SK-N-SH treated with all-trans-retinoic acid at 6 μM for 48 hours (cell line): ENCODE measurements at regions not wholly inside any gene's neighbourhood (a gene's known extent, or its start where the extent isn't known, plus 50 kb on each side); places are given as distances from the start of the nearest gene placed in this dataset.

Source experiments
- BACH2 ChIP-seq: fragments of 250-450 bp; sonication (Bioruptor Pico); IDR thresholded peaks from 2 replicates; pipeline ENCODE4 v1.9.0; 2021; ENCODE audit warnings: mild to moderate bottlenecking, borderline replicate concordance
- ESRRG ChIP-seq: fragments of 250-450 bp; sonication (Bioruptor Pico); IDR thresholded peaks from 2 replicates; pipeline ENCODE4 v1.6.1; 2021; ENCODE audit warnings: mild to moderate bottlenecking
- PPARA ChIP-seq: fragments of 250-450 bp; sonication (Bioruptor Pico); IDR thresholded peaks from 2 replicates; pipeline ENCODE4 v1.5.0; 2020; ENCODE audit warnings: mild to moderate bottlenecking, borderline replicate concordance
- RARB ChIP-seq: fragments of 250-450 bp; sonication (Bioruptor Pico); IDR thresholded peaks from 2 replicates; pipeline ENCODE4 v1.8.0; 2021; ENCODE audit warnings: mild to moderate bottlenecking, moderate library complexity
- TCF4 ChIP-seq: fragments of 250-450 bp; sonication (Bioruptor Pico); IDR thresholded peaks from 2 replicates; pipeline ENCODE4 v1.8.0; 2021; ENCODE audit warnings: mild to moderate bottlenecking, moderate library complexity, borderline replicate concordance
- ZC3H10 ChIP-seq: fragments of 250-450 bp; sonication (Bioruptor Pico); IDR thresholded peaks from 2 replicates; pipeline ENCODE4 v1.5.1; 2021; ENCODE audit warnings: mild to moderate bottlenecking, moderate library complexity
- ZFP3 ChIP-seq: fragments of 250-450 bp; sonication (Bioruptor Pico); IDR thresholded peaks from 2 replicates; pipeline ENCODE4 v1.5.0; 2020; ENCODE audit warnings: mild to moderate bottlenecking, moderate library complexity
- ZFP30 ChIP-seq: fragments of 450-650 bp; formaldehyde crosslinking; IDR thresholded peaks from 2 replicates; pipeline ENCODE4 v1.5.0; 2022; ENCODE audit warnings: mild to moderate bottlenecking, moderate library complexity
- ZNF8 ChIP-seq: fragments of 450-650 bp; formaldehyde crosslinking; IDR thresholded peaks from 2 replicates; pipeline ENCODE4 v1.5.0; 2020; ENCODE audit warnings: mild to moderate bottlenecking, moderate library complexity
- TF ChIP-seq, protein P1 (sequence below): fragments of 250-450 bp; sonication (Bioruptor Pico); IDR thresholded peaks from 2 replicates; pipeline ENCODE4 v1.5.1; 2020; ENCODE audit warnings: low read depth, mild to moderate bottlenecking, moderate library complexity
- TF ChIP-seq, protein P2 (sequence below): fragments of 250-450 bp; sonication (Bioruptor Pico); IDR thresholded peaks from 2 replicates; pipeline ENCODE4 v1.8.0; 2021; ENCODE audit warnings: low read depth, mild to moderate bottlenecking, moderate library complexity, borderline replicate concordance
- TF ChIP-seq, protein P3 (sequence below): fragments of 250-450 bp; sonication (Bioruptor Pico); IDR thresholded peaks from 2 replicates; pipeline ENCODE4 v1.8.0; 2020; ENCODE audit warnings: mild to moderate bottlenecking, moderate library complexity, borderline replicate concordance

DNA sequence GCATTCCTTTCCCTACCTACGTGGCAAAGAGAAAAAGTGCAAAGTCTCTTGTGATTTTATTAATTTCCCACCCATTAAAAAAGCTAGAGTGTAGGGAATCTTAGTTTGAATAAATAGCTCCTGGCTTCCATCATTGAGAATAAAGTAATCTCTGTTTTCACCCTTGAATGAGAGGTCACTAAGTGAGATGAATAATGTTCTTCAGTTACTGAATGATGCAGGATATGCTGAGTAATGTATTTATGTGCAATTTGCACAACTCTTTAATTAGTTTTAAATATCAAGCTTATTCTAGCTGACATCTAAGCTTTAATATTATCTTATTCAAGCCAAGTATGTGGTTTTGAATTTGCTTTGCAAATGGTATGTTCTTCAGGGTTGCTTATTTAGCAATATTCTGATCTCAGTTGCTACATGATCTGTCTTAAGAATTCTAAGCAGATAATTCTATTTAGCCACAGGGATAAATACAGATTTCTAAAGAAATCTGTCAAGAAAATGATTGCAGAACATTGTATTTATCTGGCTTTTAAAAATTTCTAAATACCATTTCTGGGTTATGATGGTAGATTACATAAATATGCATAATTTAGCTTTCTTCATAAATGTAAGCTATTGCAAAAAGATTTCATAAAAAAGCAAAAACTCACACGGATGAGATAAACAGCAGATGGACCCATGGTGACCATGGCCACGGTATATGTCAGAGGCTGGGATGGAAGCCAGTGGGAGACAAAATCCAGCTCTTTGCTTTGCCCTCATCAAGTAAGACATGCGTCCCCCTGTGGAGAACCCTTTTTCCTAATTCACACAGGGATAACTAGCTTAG lies 141.0 kb downstream of the MACC1 start:
- TF ChIP-seq, protein P1, sequence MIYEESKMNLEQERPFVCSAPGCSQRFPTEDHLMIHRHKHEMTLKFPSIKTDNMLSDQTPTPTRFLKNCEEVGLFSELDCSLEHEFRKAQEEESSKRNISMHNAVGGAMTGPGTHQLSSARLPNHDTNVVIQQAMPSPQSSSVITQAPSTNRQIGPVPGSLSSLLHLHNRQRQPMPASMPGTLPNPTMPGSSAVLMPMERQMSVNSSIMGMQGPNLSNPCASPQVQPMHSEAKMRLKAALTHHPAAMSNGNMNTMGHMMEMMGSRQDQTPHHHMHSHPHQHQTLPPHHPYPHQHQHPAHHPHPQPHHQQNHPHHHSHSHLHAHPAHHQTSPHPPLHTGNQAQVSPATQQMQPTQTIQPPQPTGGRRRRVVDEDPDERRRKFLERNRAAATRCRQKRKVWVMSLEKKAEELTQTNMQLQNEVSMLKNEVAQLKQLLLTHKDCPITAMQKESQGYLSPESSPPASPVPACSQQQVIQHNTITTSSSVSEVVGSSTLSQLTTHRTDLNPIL (CRISPR knock-in tag), result no peak
- TF ChIP-seq ZFP3 (no peak), RARB (CRISPR knock-in tag) (no peak), PPARA (CRISPR knock-in tag) (no peak), BACH2 (CRISPR knock-in tag) (no peak), ZFP30 (CRISPR knock-in tag) (no peak), ZNF8 (CRISPR knock-in tag) (no peak), TCF4 (CRISPR knock-in tag) (no peak), ZC3H10 (CRISPR knock-in tag) (no peak), ESRRG (no peak)
- TF ChIP-seq, protein P2, sequence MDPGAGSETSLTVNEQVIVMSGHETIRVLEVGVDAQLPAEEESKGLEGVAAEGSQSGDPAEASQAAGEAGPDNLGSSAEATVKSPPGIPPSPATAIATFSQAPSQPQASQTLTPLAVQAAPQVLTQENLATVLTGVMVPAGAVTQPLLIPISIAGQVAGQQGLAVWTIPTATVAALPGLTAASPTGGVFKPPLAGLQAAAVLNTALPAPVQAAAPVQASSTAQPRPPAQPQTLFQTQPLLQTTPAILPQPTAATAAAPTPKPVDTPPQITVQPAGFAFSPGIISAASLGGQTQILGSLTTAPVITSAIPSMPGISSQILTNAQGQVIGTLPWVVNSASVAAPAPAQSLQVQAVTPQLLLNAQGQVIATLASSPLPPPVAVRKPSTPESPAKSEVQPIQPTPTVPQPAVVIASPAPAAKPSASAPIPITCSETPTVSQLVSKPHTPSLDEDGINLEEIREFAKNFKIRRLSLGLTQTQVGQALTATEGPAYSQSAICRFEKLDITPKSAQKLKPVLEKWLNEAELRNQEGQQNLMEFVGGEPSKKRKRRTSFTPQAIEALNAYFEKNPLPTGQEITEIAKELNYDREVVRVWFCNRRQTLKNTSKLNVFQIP (CRISPR knock-in tag), result no peak
- TF ChIP-seq, protein P3, sequence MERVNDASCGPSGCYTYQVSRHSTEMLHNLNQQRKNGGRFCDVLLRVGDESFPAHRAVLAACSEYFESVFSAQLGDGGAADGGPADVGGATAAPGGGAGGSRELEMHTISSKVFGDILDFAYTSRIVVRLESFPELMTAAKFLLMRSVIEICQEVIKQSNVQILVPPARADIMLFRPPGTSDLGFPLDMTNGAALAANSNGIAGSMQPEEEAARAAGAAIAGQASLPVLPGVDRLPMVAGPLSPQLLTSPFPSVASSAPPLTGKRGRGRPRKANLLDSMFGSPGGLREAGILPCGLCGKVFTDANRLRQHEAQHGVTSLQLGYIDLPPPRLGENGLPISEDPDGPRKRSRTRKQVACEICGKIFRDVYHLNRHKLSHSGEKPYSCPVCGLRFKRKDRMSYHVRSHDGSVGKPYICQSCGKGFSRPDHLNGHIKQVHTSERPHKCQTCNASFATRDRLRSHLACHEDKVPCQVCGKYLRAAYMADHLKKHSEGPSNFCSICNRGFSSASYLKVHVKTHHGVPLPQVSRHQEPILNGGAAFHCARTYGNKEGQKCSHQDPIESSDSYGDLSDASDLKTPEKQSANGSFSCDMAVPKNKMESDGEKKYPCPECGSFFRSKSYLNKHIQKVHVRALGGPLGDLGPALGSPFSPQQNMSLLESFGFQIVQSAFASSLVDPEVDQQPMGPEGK (CRISPR knock-in tag), result no peak
